NCI-H446 (cell line): ENCODE measurements at regions not wholly inside any gene's neighbourhood (a gene's known extent, or its start where the extent isn't known, plus 50 kb on each side); places are given as distances from the start of the nearest gene placed in this dataset.
"Not testable (repeated sequence)": the region's sequence is repeated elsewhere in the genome, so short reads cannot be mapped to it uniquely, and the experiment has no call there.

Experiments
- DNase-seq, 2 experiments: peaks; one replicate each; lab custom pipeline; 2025; lab: John Stamatoyannopoulos, UW

DNA sequence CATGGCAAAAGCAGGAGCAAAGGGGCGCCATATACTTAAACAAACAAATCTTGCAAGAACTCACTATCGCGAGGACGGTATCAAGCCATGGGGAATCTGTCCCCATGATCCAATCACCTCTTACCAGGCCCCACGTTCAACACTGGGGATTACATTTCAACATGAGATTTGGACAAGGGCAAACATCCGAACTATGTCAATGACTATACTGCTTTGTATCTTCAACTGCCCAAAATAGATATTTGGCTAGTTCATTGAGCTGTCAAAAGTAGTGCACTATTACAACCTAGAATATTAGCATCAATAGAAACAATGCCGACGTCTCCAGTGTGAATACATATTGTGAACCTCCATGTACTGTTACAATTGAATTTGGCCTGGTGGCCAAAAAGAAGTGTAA is 760.4 kb downstream of the MCTP2 start:
- DNase-seq, result no peak

DNA sequence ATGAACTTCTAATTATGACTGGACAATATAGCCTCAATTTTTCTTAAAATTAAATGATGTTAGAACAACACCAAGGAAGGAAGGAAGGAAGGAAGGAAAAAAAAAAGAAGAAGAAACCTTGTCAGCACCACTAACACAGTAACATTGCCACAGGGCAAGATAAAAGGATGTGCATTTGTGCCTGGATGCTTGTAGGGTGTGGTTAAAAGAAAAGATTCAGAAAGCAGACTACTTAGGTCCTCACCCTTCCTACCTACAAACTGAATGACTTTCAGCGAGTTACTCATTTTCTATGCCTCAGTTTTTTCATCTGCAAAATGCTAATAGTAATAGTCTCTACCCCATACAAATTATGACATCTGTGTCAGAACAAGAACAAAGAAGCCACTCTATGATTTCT is 778.3 kb downstream of the MCTP2 start:
- DNase-seq, result no peak

DNA sequence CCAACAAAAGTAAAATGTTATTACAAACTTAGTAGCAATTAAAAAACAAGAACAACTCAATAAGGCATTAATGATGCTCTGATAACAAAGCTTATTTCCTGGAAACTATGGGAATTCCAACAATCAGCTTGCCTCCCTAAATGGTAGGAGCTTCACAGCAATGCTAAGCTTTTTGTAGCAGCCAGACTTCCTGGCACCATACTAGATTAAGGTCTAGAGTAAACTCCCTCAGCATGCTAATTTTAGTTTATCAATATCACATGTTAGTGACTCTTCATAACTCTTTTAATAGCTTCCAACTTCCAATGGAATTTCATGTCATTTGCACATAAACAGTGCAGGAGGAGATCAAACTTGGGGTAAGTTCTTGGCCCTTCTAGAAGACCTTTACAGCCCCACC is 782.0 kb downstream of the MCTP2 start:
- DNase-seq, result no peak

DNA sequence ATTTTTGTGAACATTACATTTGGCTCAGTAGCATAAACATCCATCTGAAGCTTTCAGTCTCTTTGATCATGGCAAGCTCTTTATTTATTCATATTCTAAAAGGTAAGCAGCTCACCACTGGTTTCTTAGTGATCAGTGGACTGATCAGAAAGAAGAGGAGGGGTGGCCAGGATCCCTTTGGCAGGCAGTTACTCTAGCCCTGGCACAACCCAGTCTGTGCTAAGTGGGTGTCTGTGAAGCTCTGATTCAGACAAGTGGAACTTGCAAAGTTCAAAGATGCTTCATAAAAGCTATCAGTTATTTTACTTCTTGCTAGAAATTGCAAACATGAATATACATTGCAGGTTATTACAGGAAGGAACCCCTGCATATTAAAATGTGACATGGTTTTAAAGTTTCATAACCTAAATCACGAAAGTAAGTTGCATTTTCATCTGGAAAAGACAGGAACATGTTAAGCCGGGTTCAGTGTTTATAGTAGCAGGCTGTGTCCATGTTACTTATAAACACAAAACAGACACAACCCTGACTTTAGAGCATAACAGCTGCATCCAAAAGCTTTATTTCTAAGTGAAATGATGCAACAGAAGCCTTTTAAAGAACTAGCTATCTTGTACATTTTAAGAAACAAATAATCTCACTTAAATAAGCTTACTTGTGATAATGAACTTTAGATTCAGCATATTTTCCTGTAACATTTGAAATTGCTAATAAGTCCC is 785.3 kb downstream of the MCTP2 start:
- DNase-seq, result no peak

DNA sequence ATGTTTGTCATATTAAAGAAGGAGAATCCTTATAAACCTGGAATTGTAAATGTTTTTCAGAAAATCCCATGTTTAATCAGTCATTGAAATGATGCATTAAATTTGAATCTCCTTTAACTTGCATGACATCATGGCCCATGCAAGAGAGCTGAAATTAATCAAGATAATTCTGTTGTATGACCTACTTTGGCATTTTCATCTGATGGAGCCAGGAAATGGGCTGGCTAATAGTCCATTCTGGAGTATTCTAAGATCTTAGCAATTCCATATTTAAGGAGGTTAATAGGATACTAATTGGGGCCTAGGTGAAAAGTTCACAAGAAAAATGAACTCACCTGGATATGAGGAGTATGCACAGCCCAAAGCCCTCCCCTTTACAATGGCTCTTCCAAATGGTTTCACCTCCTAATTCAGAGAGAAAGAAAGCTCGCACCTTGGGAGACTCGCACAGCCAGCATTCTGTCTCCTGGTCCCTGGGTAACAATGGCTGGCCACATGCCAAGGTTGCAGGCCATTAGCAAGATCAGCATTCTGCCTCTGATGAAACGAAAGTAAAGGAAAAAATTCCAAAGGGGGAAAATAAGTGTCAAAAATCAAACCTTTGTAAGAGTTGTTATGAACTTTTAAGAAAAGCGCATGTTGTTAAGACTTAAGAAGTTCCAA is 786.4 kb downstream of the MCTP2 start:
- DNase-seq, result no peak

DNA sequence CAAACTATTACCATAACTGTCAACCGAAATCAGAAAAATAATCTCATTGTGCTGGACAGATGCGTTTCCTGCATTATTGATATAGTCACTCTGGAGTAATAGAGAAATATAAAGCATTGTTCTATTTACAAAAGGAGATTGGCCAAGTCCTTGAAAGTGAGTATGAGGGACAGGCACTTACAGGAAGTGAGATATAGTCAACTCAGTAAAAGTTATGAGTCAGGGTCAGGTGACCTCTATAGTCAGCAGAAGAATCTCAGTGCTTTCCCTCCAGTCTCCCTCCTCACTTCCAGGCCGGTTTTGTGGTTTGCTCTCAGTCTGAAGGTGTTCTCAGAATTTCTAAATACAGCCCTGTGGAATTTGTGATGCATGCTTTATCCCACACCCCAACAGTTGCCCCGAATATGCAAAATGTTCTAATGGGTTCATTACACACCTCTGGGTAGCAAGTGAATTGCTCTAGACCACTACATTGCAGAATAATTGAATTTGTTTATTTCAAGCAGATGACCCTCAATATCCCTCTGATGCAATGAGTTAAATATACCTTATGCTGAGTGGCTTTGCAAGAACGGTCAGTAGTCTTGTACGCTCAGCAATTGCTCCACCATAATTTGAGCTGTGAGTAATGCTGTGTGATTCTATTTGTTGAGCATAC is 787.7 kb downstream of the MCTP2 start:
- DNase-seq, result no peak

DNA sequence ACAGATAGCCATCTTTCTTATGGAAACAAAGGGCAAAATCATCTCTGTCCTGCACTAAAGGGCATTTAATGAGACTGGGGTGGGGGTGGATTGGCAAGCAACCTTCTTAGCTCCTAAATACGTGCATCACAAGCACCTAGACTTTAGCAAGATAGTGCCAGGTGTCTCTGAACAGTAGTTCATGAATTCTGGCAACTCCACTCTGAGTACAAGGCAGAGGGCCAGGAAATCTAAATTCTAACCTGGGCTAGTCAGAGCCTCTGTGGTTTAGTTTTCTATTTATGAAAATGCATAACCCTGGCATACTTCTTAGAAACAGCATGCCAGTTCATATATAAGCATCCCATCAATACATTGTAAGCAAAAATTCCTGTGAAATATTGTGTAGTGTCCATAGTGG is 788.5 kb downstream of the MCTP2 start:
- no peak for DNase-seq

DNA sequence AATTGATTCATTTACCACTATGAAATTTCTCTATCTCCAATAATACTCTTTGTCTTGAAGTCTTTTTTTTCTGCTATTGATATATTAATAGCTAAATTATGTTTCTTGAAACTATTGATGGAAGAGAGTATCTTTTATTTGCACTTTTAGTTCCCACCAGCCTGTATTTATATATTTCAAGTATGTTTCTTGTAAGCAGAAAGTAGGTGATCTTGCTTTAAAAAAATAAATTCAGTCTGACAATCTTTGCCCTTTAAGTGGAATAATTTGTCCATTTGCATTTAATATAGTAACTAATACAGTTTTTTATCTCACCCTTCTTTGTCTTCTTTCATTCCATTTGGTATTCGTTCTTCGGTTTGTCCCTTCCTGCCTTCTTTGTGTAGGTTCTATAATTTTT is 790.5 kb downstream of the MCTP2 start:
- DNase-seq, result no peak

DNA sequence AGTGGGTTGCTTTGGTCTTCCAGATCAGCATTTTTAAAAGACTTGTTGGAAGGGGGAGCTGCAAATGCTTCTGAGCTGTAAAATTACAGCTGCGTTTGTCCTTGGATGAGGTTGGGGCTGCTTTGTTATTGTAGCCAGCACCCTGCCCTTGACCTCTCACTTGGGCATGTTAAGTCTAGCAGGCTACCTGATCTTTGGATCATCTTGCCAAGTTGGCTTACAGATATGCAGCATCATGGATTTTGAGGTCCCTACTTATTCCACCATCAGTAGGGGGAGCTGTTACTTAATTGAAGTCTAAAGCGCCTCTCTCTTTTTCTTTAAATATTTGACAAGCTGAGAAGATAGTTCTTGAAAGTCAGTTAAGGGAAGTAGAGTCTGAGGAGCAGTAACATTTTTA is 793.0 kb downstream of the MCTP2 start:
- no peak for DNase-seq

DNA sequence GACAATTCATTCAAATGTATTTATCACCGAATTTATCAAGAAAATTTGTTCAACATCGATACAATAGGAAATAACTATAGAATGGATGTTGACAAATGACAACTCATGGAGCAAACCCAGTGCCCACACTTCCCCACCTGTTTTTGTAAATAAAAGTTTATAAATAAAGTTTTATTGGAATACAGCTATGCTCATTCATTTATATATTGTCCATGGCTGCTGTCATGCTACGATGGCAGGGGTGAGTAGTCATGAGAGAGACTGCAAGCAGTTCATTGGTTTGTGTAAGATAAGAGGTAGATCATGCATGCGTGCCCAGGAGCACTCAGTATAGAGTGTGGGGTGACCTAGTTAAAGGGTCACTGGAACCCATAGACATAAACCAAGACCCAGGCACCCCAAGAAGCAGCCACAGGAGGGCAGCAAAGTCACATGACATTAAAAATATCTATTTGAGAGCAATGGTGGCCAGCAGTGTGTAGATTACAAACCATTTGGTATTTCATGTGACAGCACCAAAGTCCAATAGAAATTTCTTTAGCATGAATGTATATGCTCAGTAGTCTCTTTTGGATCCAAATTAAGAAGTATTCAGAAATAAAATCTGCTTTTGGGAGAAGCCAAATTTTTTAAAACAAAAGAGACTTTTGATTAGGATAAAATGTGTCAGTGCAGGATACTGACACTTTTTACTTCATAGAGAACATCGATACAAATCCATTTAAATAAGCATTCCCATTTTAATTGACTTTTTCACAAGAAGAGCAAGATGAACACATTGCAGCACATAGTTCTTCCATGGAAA is 794.8 kb downstream of the MCTP2 start:
- DNase-seq, result no peak

DNA sequence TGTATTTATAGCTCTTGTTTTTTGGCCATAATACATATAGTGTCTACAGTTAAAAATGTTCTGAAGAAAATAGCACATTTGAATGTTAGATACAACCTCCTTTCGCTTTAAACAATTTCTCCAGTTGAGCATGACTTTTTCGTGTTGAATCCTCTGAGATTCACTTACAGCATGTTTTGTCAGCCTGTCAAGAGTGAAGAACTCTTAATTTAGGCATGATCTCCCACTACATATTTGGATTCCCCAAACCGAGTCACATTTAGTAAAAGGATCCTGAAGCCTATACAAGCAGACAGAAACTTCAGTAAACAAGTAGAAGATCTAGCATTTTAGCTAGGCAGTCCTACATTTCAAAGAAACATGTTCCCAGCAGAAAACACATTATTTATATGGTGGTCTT is 796.6 kb downstream of the MCTP2 start:
- no peak for DNase-seq

DNA sequence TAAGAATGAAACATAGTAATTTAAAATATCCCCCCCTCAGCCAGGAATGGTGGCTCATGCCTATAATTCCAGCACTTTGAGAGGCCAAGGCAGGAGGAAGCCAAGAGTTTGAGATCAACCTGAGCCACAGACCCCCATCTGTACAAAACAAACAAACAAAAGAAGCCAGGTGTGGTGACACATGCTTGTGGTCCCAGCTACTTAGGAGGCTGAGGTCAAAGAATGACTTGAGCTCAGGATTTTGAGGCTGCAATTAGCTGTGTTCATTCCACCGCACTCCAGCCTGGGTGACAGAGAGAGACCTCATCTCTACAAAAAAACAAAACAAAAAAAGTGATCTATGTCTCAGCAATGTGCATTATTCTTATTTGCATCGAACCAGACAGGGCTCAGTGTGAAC is 800.8 kb downstream of the MCTP2 start:
- DNase-seq, result no peak

DNA sequence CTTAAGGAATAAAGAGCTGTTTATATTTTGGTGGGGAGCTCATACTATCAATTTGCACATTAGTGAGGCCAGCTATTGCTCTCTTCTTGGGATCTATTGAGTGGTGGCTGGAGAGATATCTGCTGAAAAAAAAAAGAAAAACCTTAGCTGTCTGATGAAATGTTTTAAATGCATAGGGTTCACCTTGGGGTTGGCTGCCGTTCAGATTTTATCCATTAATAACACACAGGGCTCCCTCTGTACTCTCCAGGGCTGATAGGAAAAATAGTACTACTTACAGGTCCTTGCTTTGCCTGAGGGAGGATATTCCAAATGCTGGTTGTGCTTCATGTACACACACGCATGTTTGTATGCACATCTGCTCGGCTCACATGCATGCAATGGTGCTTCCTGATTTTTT is 803.7 kb downstream of the MCTP2 start:
- DNase-seq, result no peak

DNA sequence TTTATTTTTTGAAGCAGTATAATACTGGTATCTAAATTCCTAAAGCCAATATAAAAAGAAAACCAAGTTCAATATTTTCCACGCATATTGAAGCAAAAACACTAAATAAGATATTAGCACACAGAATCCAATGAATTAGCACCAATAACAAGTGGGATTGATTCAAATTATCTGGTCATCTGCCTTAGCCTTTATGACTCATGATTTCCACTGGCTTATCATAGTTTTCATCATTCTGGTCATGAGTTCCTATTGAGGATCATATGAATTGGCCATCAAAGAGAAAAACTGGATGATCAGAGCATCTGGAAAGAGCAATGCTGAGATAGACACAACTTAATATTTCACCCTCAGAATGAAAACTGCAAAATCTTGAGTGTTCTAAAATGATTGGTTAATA is 809.9 kb downstream of the MCTP2 start:
- no peak for DNase-seq

DNA sequence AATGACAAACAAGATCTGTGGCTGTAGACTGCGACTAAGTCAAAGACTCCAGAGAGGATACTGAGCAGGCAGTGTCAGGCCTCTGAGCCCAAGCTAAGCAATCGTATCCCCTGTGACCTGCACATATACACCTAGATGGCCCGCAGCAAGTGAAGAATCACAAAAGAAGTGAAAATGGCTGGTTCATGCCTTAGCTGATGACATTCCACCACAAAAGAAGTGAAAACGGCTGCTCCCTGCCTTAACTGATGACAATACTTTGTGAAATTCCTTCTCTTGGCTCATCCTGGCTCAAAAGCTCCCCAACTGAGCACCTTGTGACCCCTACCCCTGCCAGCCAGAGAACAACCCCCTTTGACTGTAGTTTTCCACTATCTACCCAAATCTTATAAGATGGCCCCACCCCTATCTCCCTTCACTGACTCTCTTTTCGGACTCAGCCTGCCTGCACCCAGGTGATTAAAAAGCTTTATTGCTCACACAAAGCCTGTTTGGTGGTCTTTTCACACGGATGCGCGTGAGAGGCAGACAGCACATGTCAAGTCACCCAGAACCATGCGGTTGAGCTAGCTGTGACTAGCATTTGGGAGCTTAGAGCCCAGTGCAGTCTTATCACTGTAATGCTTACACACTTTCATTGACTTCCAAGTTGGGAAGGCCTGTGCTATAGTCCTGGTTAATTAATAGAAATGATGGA is 812.0 kb downstream of the MCTP2 start:
- DNase-seq, result not testable (repeated sequence)

DNA sequence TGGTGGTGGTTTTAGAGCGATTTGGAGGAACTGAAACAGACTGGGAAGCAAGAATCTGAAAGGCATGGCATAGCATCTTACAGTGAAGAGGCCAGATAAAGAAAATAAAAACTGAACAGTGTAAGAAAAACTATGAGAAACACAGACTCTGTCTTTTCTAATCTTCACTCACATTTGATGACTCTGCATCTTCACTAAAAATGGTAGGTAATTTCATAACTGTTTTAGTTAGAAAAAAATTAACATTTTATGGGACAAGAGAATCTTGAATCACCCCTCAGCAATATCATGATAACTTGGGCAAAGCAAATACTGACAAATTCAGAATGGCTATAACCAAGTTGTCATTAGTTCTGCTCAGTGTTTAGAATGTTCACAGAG is 812.6 kb downstream of the MCTP2 start:
- DNase-seq, result no peak

DNA sequence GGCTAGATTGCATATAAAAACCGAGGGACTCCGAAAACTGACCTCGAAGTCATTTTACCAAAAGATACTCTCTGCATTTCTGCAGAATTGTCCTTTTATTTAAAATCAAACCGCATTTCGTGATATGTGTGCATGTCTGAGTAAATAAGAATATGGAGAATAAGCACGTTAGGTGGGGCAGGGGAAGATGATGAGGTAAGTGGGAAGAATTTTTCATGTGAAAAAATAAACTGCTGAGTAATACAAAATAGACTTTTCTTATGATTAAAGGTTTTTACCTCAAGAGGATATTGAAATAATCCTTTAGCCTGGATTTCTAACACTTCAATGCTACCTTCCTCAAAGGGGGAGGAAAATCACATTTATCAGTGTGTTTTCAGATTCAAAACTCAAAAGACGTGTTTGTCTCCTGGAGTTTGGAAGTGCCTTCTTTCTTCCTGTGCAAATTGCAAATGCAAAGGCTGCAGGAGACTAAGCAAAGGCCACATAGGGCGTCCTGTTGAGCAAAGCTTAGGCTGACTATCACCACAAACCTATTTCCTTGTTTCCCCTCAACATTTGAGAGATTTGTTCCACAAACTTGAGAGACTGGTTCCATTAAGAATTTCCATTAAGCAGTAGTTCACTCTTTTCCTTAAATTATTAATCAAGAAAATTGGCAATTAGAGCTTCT is 813.5 kb downstream of the MCTP2 start:
- DNase-seq, result no peak

DNA sequence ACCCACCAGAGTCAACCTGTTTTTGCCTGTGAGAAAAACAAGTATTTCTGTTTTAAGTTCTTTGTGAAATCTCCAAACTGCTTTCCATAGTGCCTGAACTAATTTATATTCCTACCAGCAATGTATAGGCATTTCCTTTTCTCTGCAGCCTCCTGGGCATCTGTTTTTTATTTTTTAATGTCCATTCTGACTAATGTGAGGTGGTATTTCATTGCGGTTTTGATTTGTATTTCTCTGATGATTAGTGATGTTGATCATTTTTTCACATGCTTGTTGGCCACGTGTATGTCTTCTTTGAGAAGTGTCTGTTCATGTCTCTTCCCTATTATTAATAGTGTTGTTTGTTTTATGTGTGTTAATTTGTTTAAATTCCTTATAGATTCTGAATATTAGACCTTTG is 820.5 kb downstream of the MCTP2 start:
- DNase-seq, result no peak

DNA sequence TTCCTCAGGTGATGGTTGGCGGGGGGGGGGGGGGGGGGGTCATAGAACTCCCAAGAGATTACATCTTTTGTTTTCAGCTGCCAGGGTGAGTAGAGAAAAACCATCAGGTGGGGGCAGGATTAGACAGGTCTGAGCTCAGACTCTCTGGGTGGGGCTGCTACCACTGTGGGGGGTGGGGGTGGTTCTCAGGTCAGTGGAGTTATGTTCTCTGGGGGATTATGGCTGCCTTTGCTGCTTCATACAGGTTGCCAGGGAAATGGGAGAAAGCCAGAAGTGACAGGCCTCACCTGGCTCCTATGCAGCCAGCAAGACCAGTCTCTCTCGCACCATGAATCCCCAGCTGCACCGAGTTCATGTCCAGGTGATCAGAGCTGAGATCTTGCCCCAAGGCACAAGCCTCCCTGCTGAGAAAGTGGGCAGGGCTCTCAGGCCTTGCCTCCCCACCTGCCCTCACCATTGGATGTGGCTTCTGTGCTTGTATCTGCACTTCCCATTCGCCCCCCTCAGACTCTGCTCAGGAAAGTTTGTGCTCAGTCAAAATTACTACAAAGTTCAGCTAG is 828.1 kb downstream of the MCTP2 start:
- no peak for DNase-seq

DNA sequence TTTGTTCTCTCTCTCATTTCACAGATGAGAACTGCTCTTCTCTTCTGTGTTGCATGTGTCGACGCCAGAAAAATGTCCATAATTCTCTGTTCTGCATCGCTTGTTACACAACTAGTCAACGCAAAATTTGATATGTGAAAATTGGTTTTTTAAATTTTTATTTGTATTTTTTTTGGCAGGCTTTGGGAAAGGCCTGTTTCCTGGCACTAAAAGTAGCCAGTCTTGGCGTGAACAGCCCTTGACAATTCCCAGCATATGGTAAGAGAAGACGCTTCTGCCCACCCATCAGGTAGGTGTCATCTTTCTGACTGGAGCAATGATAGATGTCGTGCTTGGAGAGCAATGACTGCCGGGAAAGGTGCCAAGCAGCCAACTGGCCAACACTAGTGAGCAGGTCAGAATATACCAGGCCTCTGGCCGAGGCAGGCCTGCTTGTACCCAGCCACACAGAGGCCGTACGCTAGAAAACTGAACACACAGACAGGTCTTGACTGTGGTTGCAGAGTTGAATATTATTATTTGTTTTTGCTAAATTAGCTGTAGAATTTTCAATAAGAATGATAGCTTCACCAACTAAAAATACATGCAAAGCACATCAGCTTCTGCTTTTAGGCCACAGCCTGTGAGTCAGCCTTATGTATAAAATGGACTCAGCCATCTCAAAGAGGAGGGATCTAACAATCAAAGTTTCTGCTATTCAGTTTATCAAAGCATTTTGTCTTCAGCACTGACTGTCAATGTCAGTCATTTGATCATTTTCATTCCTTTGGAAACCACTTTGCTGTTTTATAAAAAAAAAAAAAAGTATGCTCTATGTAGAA is 837.5 kb downstream of the MCTP2 start:
- DNase-seq, result no peak
